ENCODE measurements at regions not wholly inside any gene's neighbourhood (a gene's known extent, or its start where the extent isn't known, plus 50 kb on each side); places are given as distances from the start of the nearest gene placed in this dataset.

- TF ChIP-seq, protein P1, sequence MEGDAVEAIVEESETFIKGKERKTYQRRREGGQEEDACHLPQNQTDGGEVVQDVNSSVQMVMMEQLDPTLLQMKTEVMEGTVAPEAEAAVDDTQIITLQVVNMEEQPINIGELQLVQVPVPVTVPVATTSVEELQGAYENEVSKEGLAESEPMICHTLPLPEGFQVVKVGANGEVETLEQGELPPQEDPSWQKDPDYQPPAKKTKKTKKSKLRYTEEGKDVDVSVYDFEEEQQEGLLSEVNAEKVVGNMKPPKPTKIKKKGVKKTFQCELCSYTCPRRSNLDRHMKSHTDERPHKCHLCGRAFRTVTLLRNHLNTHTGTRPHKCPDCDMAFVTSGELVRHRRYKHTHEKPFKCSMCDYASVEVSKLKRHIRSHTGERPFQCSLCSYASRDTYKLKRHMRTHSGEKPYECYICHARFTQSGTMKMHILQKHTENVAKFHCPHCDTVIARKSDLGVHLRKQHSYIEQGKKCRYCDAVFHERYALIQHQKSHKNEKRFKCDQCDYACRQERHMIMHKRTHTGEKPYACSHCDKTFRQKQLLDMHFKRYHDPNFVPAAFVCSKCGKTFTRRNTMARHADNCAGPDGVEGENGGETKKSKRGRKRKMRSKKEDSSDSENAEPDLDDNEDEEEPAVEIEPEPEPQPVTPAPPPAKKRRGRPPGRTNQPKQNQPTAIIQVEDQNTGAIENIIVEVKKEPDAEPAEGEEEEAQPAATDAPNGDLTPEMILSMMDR (IDR thresholded peaks at IDR 0.05): no peak
- TF ChIP-seq POLR2A (IDR thresholded peaks at IDR 0.05): no peak
These were observed 108.4 kb downstream of the BRMS1L start for GRCh38 chr14:35934499-35934898.

Data from right lobe of liver (tissue), 4 donors.